Lung (tissue), 12 donors: ENCODE measurements at regions not wholly inside any gene's neighbourhood (a gene's known extent, or its start where the extent isn't known, plus 50 kb on each side); places are given as distances from the start of the nearest gene placed in this dataset.

Experiments
- ATAC-seq: fragments of 200-7000 bp; cut with Tn5 transposase; one replicate; pipeline ENCODE4 v1.9.1; 2020; ENCODE audit warnings: moderate number of reproducible peaks; ENCODE audit not compliant: insufficient read depth, low FRiP score
- DNase-seq, 3 donors: peaks; one replicate each; pipeline ENCODE4 v3.0.0-alpha.2; 2013 to 2017
- H3K27ac ChIP-seq, 2 donors: one replicate each; pipeline ENCODE4 v1.5.1; 2013; ENCODE audit warnings: mild to moderate bottlenecking in 2 of 2, moderate library complexity in 2 of 2, control low read depth in 1 of 2, inconsistent platforms in 1 of 2, low read depth in 1 of 2, low read length in 1 of 2
- H3K27me3 ChIP-seq, 3 donors: one replicate each; pipeline ENCODE4 v1.5.1; 2013; ENCODE audit warnings: low read length in 2 of 3; ENCODE audit not compliant: control insufficient read depth in 3 of 3, insufficient read depth in 3 of 3
- H3K36me3 ChIP-seq, 4 donors: one replicate each; pipeline ENCODE4 v1.5.1; 2013; ENCODE audit warnings: low read length in 4 of 4, mild to moderate bottlenecking in 1 of 4, moderate library complexity in 1 of 4; ENCODE audit not compliant: control insufficient read depth in 4 of 4, insufficient read depth in 4 of 4
- H3K4me1 ChIP-seq, 5 donors: one replicate each; pipeline ENCODE4 v1.5.1; 2013; ENCODE audit warnings: low read length in 5 of 5, mild to moderate bottlenecking in 2 of 5, moderate library complexity in 1 of 5; ENCODE audit not compliant: control insufficient read depth in 5 of 5, insufficient read depth in 5 of 5
- H3K4me3 ChIP-seq: one replicate; pipeline ENCODE4 v1.5.1; 2013; ENCODE audit warnings: mild to moderate bottlenecking, control low read depth, moderate library complexity
- H3K9ac ChIP-seq, 2 donors: one replicate each; pipeline ENCODE4 v1.5.1; 2013; ENCODE audit warnings: low read length in 2 of 2, control low read depth in 1 of 2; ENCODE audit not compliant: insufficient read depth in 1 of 2
- H3K9me3 ChIP-seq, 4 donors: one replicate each; pipeline ENCODE4 v1.5.1; 2013; ENCODE audit warnings: low read length in 3 of 4, mild to moderate bottlenecking in 1 of 4, moderate library complexity in 1 of 4; ENCODE audit not compliant: control insufficient read depth in 4 of 4, insufficient read depth in 3 of 4
- WGBS, 2 donors: extraction: QIAGEN DNeasy Blood & Tissue Kit; methylation state at CpG; one replicate each; pipeline ENCODE4 v1.1.7; 2013; 5-methylcytosine and 5-hydroxymethylcytosine counted together
- small RNA-seq: library from RNA; depleted of rRNA; stranded (forward); fragments of <200 nt; gene quantifications from one replicate; pipeline ENCODE3, GENCODE V24; 2014; ENCODE audit warnings: low replicate concordance
- TF ChIP-seq, protein P1 (sequence below): IDR thresholded peaks from 2 replicates; pipeline ENCODE4 v1.5.1; 2012; ENCODE audit warnings: mild to moderate bottlenecking; ENCODE audit errors: control extremely low read depth, extremely low read depth
- donor health status: control.
- donor health status: control.
- donor health status: Bipolar disorder and iron deficiency.
- donor health status: healthy.
- donor health status: DM: yes; HTN: yes; CAD: no.

- H3K9me3 ChIP-seq, result peaks cover 0 to 2% (median 0%) of the 10 kb centered on the region in 4 donors
- no peaks in the 10 kb centered on the region for H3K36me3 ChIP-seq
- ATAC-seq (no peak), DNase-seq (no peak)
- H3K27me3 ChIP-seq, result no peaks in the 10 kb centered on the region
- no peak overlapping the region for H3K27ac ChIP-seq
- TF ChIP-seq, protein P1, sequence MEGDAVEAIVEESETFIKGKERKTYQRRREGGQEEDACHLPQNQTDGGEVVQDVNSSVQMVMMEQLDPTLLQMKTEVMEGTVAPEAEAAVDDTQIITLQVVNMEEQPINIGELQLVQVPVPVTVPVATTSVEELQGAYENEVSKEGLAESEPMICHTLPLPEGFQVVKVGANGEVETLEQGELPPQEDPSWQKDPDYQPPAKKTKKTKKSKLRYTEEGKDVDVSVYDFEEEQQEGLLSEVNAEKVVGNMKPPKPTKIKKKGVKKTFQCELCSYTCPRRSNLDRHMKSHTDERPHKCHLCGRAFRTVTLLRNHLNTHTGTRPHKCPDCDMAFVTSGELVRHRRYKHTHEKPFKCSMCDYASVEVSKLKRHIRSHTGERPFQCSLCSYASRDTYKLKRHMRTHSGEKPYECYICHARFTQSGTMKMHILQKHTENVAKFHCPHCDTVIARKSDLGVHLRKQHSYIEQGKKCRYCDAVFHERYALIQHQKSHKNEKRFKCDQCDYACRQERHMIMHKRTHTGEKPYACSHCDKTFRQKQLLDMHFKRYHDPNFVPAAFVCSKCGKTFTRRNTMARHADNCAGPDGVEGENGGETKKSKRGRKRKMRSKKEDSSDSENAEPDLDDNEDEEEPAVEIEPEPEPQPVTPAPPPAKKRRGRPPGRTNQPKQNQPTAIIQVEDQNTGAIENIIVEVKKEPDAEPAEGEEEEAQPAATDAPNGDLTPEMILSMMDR, result no peak
- H3K4me3 ChIP-seq, result no peak overlapping the region
- H3K9ac ChIP-seq, result no peak overlapping the region
- no peaks in the 10 kb centered on the region for H3K4me1 ChIP-seq
- 67 to 77% methylated on average over 6 of the region's 6 CpGs for WGBS, 2 donors
Observed at GRCh38 chr3:11953778-11954177, 50.4 kb upstream of the SYN2 start.

- TF ChIP-seq, protein P1, result no peak
- DNase-seq (peak in 1 of 3 donors; percentile 2), ATAC-seq (no peak)
- H3K4me3 ChIP-seq, result no peak overlapping the region
- no peak overlapping the region for H3K27ac ChIP-seq
- no peaks in the 10 kb centered on the region for H3K27me3 ChIP-seq
- H3K9me3 ChIP-seq, result peaks cover 0 to 3% (median under 1%) of the 10 kb centered on the region in 4 donors
- WGBS, 2 donors, result 67 to 77% methylated on average over 8 of the region's 8 CpGs
- no peaks in the 10 kb centered on the region for H3K4me1 ChIP-seq
- H3K9ac ChIP-seq, result no peak overlapping the region
- no peaks in the 10 kb centered on the region for H3K36me3 ChIP-seq
Observed at GRCh38 chr3:11954312-11954934, 49.8 kb upstream of the SYN2 start.

Small RNA genes lying in the stretch of these regions (small RNA-seq; reads per million reads assigned to genes)
- gene RN7SL147P, result 0.06 reads per million
